OCI-LY1 (cell line): ENCODE measurements at regions not wholly inside any gene's neighbourhood (a gene's known extent, or its start where the extent isn't known, plus 50 kb on each side); places are given as distances from the start of the nearest gene placed in this dataset.

ENCODE experiments used
- H2AFZ ChIP-seq: fragments of 200-600 bp; sonication (generic), shearing (Covaris generic); 2 replicates; pipeline ENCODE4 v1.6.0; 2014; ENCODE audit warnings: antibody characterized with exemption, mild to moderate bottlenecking, low read length
- H3F3A ChIP-seq: fragments of 200-600 bp; sonication (generic), shearing (Covaris generic); 2 replicates; pipeline ENCODE4 v1.6.0; 2014; ENCODE audit warnings: mild to moderate bottlenecking, antibody characterized with exemption, low read length, moderate library complexity; ENCODE audit not compliant: insufficient read depth
- H3K27ac ChIP-seq: fragments of 200-600 bp; sonication (generic); 2 replicates; pipeline ENCODE4 v1.5.1; 2014; ENCODE audit warnings: low read length, mixed run types, mild to moderate bottlenecking, low read depth; ENCODE audit not compliant: poor library complexity, severe bottlenecking
- H3K27me3 ChIP-seq: fragments of 200-600 bp; sonication (generic); 2 replicates; pipeline ENCODE4 v1.6.0; 2014; ENCODE audit warnings: antibody characterized with exemption, mild to moderate bottlenecking, low read length, moderate library complexity; ENCODE audit not compliant: insufficient read depth
- H3K36me3 ChIP-seq: fragments of 200-600 bp; sonication (generic); 2 replicates; pipeline ENCODE4 v1.6.1; 2014; ENCODE audit warnings: mild to moderate bottlenecking, antibody characterized with exemption, low read length, moderate library complexity, mixed read lengths; ENCODE audit not compliant: insufficient read depth
- H3K4me1 ChIP-seq: fragments of 200-600 bp; sonication (generic); 2 replicates; pipeline ENCODE4 v1.5.1; 2014; ENCODE audit warnings: mild to moderate bottlenecking, low read length, moderate library complexity; ENCODE audit not compliant: insufficient read depth, severe bottlenecking
- H3K4me2 ChIP-seq: fragments of 200-600 bp; sonication (generic), shearing (Covaris generic); 2 replicates; pipeline ENCODE4 v1.6.1; 2014; ENCODE audit warnings: low read length
- H3K4me3 ChIP-seq: fragments of 200-600 bp; sonication (generic); 2 replicates; pipeline ENCODE4 v1.5.1; 2014; ENCODE audit warnings: low read length, low read depth, mild to moderate bottlenecking, mixed read lengths; ENCODE audit not compliant: poor library complexity, severe bottlenecking
- H3K79me2 ChIP-seq: fragments of 200-600 bp; shearing (Covaris generic); 2 replicates; pipeline ENCODE4 v1.6.1; 2016; ENCODE audit warnings: mixed run types, low read length, mixed read lengths; ENCODE audit not compliant: insufficient read depth
- H3K9ac ChIP-seq: fragments of 200-600 bp; sonication (generic), shearing (Covaris generic); 2 replicates; pipeline ENCODE4 v1.6.1; 2014; ENCODE audit warnings: mild to moderate bottlenecking, low read length, mixed read lengths
- H3K9me2 ChIP-seq: fragments of 200-600 bp; sonication (generic), shearing (Covaris generic); 2 replicates; pipeline ENCODE4 v1.6.1; 2014; ENCODE audit warnings: low read depth, mild to moderate bottlenecking, low read length, mixed read lengths
- H3K9me3 ChIP-seq: fragments of 200-600 bp; shearing (Covaris generic); 2 replicates; pipeline ENCODE4 v1.6.1; 2014; ENCODE audit warnings: low read length, mixed read lengths
- H4K20me1 ChIP-seq: fragments of 200-600 bp; sonication (generic), shearing (Covaris generic); 2 replicates; pipeline ENCODE4 v1.6.0; 2016; ENCODE audit warnings: mild to moderate bottlenecking, low read length; ENCODE audit not compliant: insufficient read depth
- EZH2 ChIP-seq: fragments of 200-600 bp; sonication (generic), shearing (Covaris generic); IDR thresholded peaks from 2 replicates; pipeline ENCODE4 v1.8.0; 2017; ENCODE audit warnings: borderline replicate concordance, mixed run types, mild to moderate bottlenecking, antibody characterized with exemption, low read length, moderate library complexity, mixed read lengths
- TF ChIP-seq, protein P1 (sequence below): fragments of 200-600 bp; sonication (generic), shearing (Covaris generic); IDR thresholded peaks from 2 replicates; pipeline ENCODE4 v1.5.1; 2017; ENCODE audit warnings: mild to moderate bottlenecking, antibody characterized with exemption, low read length, moderate library complexity, mixed read lengths

DNA sequence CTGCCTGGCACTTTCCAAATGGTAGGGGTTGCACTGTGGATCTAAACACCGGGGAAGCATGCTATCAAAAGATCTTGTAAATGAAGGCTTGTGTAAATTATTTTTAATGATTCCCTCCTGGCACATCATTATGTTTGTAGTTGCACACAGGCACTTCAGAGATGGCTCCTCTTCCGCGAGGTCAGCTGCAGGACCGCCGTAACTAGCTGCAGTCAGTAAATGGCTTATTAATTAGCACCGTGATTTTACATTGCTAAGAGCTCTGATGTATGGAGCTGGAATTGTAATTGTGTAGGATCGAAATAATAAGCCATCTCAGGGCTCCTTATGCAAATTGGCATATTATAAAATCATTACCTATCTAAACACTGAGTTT lies 397.6 kb upstream of the IRX1 start:
- Histone ChIP-seq H3K9me2 (no peaks in the 10 kb centered on the region), H3K4me1 (no peaks in the 10 kb centered on the region), H3K9me3 (no peaks in the 10 kb centered on the region), H3K36me3 (no peaks in the 10 kb centered on the region), H3K9ac (no peak overlapping the region), H3K79me2 (no peaks in the 10 kb centered on the region), H3K4me2 (no peak overlapping the region), H3K4me3 (no peak overlapping the region), H3K27me3 (no peaks in the 10 kb centered on the region), H4K20me1 (no peaks in the 10 kb centered on the region), H2AFZ (no peak overlapping the region), H3K27ac (no peak overlapping the region), H3F3A (no peaks in the 10 kb centered on the region)
- TF ChIP-seq, protein P1, sequence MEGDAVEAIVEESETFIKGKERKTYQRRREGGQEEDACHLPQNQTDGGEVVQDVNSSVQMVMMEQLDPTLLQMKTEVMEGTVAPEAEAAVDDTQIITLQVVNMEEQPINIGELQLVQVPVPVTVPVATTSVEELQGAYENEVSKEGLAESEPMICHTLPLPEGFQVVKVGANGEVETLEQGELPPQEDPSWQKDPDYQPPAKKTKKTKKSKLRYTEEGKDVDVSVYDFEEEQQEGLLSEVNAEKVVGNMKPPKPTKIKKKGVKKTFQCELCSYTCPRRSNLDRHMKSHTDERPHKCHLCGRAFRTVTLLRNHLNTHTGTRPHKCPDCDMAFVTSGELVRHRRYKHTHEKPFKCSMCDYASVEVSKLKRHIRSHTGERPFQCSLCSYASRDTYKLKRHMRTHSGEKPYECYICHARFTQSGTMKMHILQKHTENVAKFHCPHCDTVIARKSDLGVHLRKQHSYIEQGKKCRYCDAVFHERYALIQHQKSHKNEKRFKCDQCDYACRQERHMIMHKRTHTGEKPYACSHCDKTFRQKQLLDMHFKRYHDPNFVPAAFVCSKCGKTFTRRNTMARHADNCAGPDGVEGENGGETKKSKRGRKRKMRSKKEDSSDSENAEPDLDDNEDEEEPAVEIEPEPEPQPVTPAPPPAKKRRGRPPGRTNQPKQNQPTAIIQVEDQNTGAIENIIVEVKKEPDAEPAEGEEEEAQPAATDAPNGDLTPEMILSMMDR = no peak
- TF ChIP-seq EZH2 = no peak

DNA sequence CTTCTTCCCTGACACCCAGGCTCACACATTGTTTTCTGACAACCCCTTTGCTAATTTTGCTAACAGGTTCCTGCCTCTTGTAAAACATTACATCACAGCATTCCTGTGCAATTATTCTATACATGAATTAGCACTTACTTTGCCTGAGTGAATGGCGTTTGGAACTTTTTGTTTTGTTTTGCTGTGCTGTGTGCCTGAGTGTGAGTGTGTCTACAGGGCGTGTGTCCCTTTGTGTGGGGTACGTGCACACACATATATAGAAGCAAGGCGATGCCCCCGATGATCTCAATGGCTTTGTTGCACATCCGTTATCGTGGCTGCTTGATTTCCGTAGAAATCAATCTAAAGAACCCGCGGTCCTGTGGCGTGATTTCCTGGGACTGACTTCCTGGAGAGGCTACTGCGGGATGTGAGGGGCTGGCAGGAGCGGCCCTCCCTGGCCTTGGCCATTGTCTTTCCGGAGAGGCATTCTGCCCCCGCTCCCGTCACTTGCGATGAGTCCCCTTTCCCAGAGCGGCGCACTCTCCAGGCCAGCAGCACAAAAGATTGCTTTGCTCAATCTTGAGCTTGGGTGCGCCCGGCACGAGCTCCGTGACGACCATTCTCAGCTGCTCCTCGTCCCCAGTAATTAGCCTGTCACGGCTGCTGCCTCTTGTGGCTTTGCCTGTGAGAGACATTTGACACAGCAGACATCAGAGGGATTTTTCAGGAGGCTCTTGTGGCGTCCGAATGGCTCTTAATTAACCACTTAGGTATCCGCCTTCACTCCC lies 398.1 kb upstream of the IRX1 start:
- no peaks in the 10 kb centered on the region for H3K36me3 ChIP-seq
- H3K79me2 ChIP-seq = no peaks in the 10 kb centered on the region
- H3K4me3 ChIP-seq = no peak overlapping the region
- no peak overlapping the region for H2AFZ ChIP-seq
- no peak overlapping the region for H3K27ac ChIP-seq
- no peak overlapping the region for H3K4me2 ChIP-seq
- H4K20me1 ChIP-seq = no peaks in the 10 kb centered on the region
- no peaks in the 10 kb centered on the region for H3K9me3 ChIP-seq
- no peaks in the 10 kb centered on the region for H3K27me3 ChIP-seq
- H3K4me1 ChIP-seq = no peaks in the 10 kb centered on the region
- TF ChIP-seq, protein P1 = no peak
- TF ChIP-seq EZH2 = no peak
- no peaks in the 10 kb centered on the region for H3K9me2 ChIP-seq
- H3K9ac ChIP-seq = no peak overlapping the region
- H3F3A ChIP-seq = no peaks in the 10 kb centered on the region

DNA sequence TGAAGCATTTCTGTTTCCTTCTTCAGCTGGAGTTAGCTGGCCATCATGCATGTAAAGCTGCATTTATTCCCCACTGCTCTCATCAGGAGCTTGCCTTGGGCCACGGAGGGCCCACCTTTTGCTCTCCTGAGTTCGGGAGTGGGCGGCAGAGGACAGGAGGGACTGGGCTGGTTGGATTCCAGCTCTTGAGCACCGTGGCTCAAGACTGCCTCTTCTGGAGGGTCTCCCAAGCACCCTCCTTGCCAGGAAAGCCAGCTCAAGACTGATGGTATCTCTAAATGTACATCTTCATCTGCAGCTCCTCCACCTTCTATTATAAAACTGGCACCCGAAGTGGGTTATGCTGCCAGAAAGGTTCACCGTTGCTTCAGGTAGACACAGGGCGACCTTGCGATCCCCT lies 399.6 kb upstream of the IRX1 start:
- Histone ChIP-seq H3K9ac (no peak overlapping the region), H3F3A (no peaks in the 10 kb centered on the region), H3K36me3 (no peaks in the 10 kb centered on the region), H4K20me1 (no peaks in the 10 kb centered on the region), H3K27me3 (no peaks in the 10 kb centered on the region), H3K4me2 (no peak overlapping the region), H3K27ac (no peak overlapping the region), H3K79me2 (no peaks in the 10 kb centered on the region), H3K4me1 (no peaks in the 10 kb centered on the region), H2AFZ (no peak overlapping the region), H3K4me3 (no peak overlapping the region), H3K9me2 (no peaks in the 10 kb centered on the region), H3K9me3 (no peaks in the 10 kb centered on the region)
- TF ChIP-seq, protein P1 = no peak
- no peak for TF ChIP-seq EZH2
